ENCODE measurements at regions not wholly inside any gene's neighbourhood (a gene's known extent, or its start where the extent isn't known, plus 50 kb on each side); places are given as distances from the start of the nearest gene placed in this dataset.

DNA sequence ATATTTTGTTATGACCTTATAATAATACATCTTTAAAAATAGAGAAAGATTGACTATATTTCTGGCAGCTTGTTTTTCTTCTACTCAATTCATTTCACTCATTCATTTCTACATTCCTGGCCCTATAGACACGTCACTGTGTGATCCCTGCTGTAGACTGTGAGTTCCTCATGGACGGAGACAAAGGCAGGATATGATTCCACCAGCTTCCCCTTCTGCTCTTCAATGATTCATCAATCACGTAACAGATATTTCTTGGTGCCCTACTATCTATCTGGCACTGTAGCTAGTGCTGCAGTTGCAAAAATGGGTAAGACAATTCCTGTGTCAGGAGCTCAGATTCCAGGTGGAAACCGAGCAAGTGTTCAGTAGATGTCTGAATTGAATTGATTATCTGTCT is 415.0 kb downstream of the SFMBT2 start:
- intact Hi-C loops (cut with DNase I), result no loop called here
- no peaks in the 10 kb centered on the region for H3K36me3 ChIP-seq
- no peaks in the 10 kb centered on the region for H3K27me3 ChIP-seq
- H3K9me3 ChIP-seq, result no peaks in the 10 kb centered on the region
- H3K27ac ChIP-seq, result no peak overlapping the region
- no peaks in the 10 kb centered on the region for H3K4me1 ChIP-seq
- DNase-seq (ENCODE audit: extremely low spot score in 2 of 2), result no peak
- H3K4me3 ChIP-seq, result no peak overlapping the region
- no peak for TF ChIP-seq POLR2AphosphoS5 (IDR thresholded peaks at IDR 0.05; ENCODE audit: insufficient read depth in 1 of 2, low read depth in 1 of 2)
- TF ChIP-seq CTCF (IDR thresholded peaks at IDR 0.05), result no peak
- TF ChIP-seq POLR2A (IDR thresholded peaks at IDR 0.05), result no peak

DNA sequence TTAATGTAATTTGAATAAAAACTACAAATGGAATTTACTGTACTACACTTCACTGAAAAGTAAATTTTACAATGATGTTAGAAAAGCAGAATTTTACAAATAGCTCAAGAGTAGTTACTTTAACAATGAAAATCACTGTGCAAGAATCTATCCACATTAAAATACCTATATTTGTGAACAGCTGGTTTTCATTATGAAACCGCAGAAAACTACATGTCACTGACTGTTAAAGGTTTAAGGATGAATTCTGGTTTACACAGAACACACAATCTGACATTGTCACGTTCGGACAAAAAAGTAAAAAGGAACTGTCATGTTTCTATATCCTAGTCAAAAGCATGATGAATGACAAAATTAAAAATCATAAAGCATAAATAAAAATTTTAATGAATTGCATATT is 415.3 kb upstream of the PRKCQ start:
- Histone ChIP-seq H3K27me3 (no peaks in the 10 kb centered on the region), H3K4me3 (no peak overlapping the region), H3K4me1 (no peaks in the 10 kb centered on the region), H3K36me3 (no peaks in the 10 kb centered on the region), H3K27ac (no peak overlapping the region), H3K9me3 (no peaks in the 10 kb centered on the region)
- intact Hi-C loops (cut with DNase I), result no loop called here
- no peak for DNase-seq (ENCODE audit: extremely low spot score in 2 of 2)
- TF ChIP-seq POLR2AphosphoS5 (IDR thresholded peaks at IDR 0.05; ENCODE audit: insufficient read depth in 1 of 2, low read depth in 1 of 2) (no peak), POLR2A (IDR thresholded peaks at IDR 0.05) (no peak), CTCF (IDR thresholded peaks at IDR 0.05) (no peak)

DNA sequence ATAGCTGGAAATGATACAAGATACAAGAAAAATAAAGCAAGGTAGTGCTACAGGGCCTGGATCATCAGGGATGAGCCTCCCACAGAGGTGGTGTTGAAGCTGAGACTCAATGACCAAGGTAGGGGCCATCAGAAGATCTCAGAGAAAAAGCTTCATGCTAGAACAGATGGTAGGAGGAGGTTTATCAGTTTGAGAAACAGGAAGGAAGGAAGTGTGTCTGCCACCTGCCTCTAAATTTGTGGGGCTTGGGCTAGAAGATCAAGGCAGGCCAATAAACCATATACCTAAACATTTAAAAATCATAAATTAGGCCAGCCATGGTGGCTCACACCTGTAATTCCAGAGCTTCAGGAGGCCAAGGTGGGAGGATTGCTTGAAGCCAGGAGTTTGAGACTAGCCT is 410.8 kb upstream of the PRKCQ start:
- Histone ChIP-seq H3K27me3 (no peaks in the 10 kb centered on the region), H3K36me3 (no peaks in the 10 kb centered on the region), H3K9me3 (no peaks in the 10 kb centered on the region), H3K27ac (no peak overlapping the region), H3K4me3 (no peak overlapping the region), H3K4me1 (no peaks in the 10 kb centered on the region)
- DNase-seq (ENCODE audit: extremely low spot score in 2 of 2), result no peak
- intact Hi-C loops (cut with DNase I), result no loop called here
- TF ChIP-seq CTCF (IDR thresholded peaks at IDR 0.05) (no peak), POLR2AphosphoS5 (IDR thresholded peaks at IDR 0.05; ENCODE audit: insufficient read depth in 1 of 2, low read depth in 1 of 2) (no peak), POLR2A (IDR thresholded peaks at IDR 0.05) (no peak)

DNA sequence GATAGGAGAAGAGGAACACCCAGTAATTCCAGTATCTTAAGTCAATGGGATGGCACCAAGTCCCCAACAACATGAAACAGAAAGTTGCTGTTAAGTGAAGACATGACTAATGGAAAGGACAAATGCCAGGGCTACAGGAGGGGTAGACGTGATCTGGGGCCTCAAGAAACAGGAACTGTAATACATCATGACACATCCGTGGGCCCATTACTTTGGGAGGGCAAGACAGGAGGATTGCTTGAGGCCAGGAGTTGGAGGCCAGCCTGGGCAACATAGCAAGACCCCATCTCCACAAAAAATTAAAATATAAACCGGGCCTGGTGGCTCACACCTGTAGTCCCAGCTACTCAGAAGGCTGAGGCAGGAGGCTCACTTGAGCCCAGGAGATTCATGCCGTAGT is 408.6 kb upstream of the PRKCQ start:
- no peak overlapping the region for H3K4me3 ChIP-seq
- no peaks in the 10 kb centered on the region for H3K27me3 ChIP-seq
- no peaks in the 10 kb centered on the region for H3K9me3 ChIP-seq
- intact Hi-C loops (cut with DNase I), result no loop called here
- no peak for DNase-seq (ENCODE audit: extremely low spot score in 2 of 2)
- no peak overlapping the region for H3K27ac ChIP-seq
- H3K36me3 ChIP-seq, result no peaks in the 10 kb centered on the region
- H3K4me1 ChIP-seq, result no peaks in the 10 kb centered on the region
- TF ChIP-seq CTCF (IDR thresholded peaks at IDR 0.05), result no peak
- no peak for TF ChIP-seq POLR2A (IDR thresholded peaks at IDR 0.05)
- no peak for TF ChIP-seq POLR2AphosphoS5 (IDR thresholded peaks at IDR 0.05; ENCODE audit: insufficient read depth in 1 of 2, low read depth in 1 of 2)

DNA sequence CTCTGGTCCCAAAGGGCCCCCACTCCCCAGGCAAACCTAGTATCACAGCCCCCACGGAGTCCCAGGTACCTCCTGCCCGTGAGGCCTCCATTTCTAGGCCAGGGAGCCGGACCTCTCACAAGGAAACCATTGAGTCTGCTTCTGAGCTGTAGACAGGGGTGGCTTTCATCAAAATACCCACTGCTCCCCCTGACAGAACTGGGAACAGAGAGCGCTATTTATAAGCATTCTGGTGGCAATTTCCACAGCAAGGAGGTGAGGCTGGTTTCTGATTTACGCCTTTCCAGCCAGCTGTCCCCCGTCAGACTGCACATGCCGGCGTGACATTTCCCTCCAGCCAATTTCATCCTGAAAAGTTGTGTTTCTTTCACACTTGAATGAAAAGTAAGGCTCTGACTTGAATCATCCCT is 407.5 kb upstream of the PRKCQ start:
- H3K4me1 ChIP-seq, result no peaks in the 10 kb centered on the region
- H3K36me3 ChIP-seq, result no peaks in the 10 kb centered on the region
- no peak overlapping the region for H3K4me3 ChIP-seq
- intact Hi-C loops (cut with DNase I), result no loop called here
- no peaks in the 10 kb centered on the region for H3K9me3 ChIP-seq
- DNase-seq (ENCODE audit: extremely low spot score in 2 of 2), result no peak
- H3K27ac ChIP-seq, result no peak overlapping the region
- H3K27me3 ChIP-seq, result no peaks in the 10 kb centered on the region
- TF ChIP-seq CTCF (IDR thresholded peaks at IDR 0.05) (no peak), POLR2A (IDR thresholded peaks at IDR 0.05) (no peak), POLR2AphosphoS5 (IDR thresholded peaks at IDR 0.05; ENCODE audit: insufficient read depth in 1 of 2, low read depth in 1 of 2) (no peak)

Data from vagina (tissue), 2 donors.